ENCODE measurements at regions not wholly inside any gene's neighbourhood (a gene's known extent, or its start where the extent isn't known, plus 50 kb on each side); places are given as distances from the start of the nearest gene placed in this dataset.
"Not testable (repeated sequence)": the region's sequence is repeated elsewhere in the genome, so short reads cannot be mapped to it uniquely, and the experiment has no call there.

- DNase-seq, result no peak
These were observed 209.1 kb upstream of the CCL2 start for GRCh38 chr17:34045990-34046389.

- DNase-seq, result no peak
These were observed 204.0 kb upstream of the CCL2 start for GRCh38 chr17:34051046-34051445.

GRCh38 chr17:34054495-34054894 is 200.6 kb upstream of the CCL2 start:
- DNase-seq, result no peak

GRCh38 chr17:34055606-34056005 is 199.5 kb upstream of the CCL2 start:
- no peak for DNase-seq

- no peak for DNase-seq
These were observed 195.5 kb upstream of the CCL2 start for GRCh38 chr17:34059423-34060220.

- no peak for DNase-seq
These were observed 188.6 kb upstream of the CCL2 start for GRCh38 chr17:34066528-34066927.

- no peak for DNase-seq
These were observed 188.1 kb upstream of the CCL2 start for GRCh38 chr17:34067011-34067410.

GRCh38 chr17:34068571-34068970 is 186.5 kb upstream of the CCL2 start:
- no peak for DNase-seq

GRCh38 chr17:34070712-34071111 is 184.4 kb upstream of the CCL2 start:
- no peak for DNase-seq

- DNase-seq, result no peak
These were observed 183.1 kb upstream of the CCL2 start for GRCh38 chr17:34071886-34072420.

- DNase-seq, result no peak
These were observed 180.0 kb upstream of the CCL2 start for GRCh38 chr17:34075076-34075475.

GRCh38 chr17:34076743-34077631 is 178.1 kb upstream of the CCL2 start:
- DNase-seq, result no peak

- DNase-seq, result no peak
These were observed 173.8 kb upstream of the CCL2 start for GRCh38 chr17:34081269-34081668.

GRCh38 chr17:34082404-34082803 is 172.7 kb upstream of the CCL2 start:
- no peak for DNase-seq

GRCh38 chr17:34089042-34089441 is 166.0 kb upstream of the CCL2 start:
- DNase-seq, result not testable (repeated sequence)

GRCh38 chr17:34090593-34090992 is 164.5 kb upstream of the CCL2 start:
- no peak for DNase-seq

- DNase-seq, result no peak
These were observed 163.1 kb upstream of the CCL2 start for GRCh38 chr17:34091975-34092374.

- no peak for DNase-seq
These were observed 160.0 kb upstream of the CCL2 start for GRCh38 chr17:34095106-34095505.

- no peak for DNase-seq
These were observed 156.4 kb upstream of the CCL2 start for GRCh38 chr17:34098699-34099098.

- no peak for DNase-seq
These were observed 155.1 kb upstream of the CCL2 start for GRCh38 chr17:34099859-34100515.

GRCh38 chr17:34107019-34107418 is 148.1 kb upstream of the CCL2 start:
- no peak for DNase-seq

- no peak for DNase-seq
These were observed 144.8 kb upstream of the CCL2 start for GRCh38 chr17:34110315-34110714.

- DNase-seq, result no peak
These were observed 142.0 kb upstream of the CCL2 start for GRCh38 chr17:34113089-34113488.
